WTC11 (cell line): ENCODE measurements at regions not wholly inside any gene's neighbourhood (a gene's known extent, or its start where the extent isn't known, plus 50 kb on each side); places are given as distances from the start of the nearest gene placed in this dataset.

Source experiments
- CREB1 ChIP-seq: sonication (generic); formaldehyde crosslinking; IDR thresholded peaks from 2 replicates; pipeline ENCODE4 v1.8.0; 2023; ENCODE audit warnings: mild to moderate bottlenecking, missing genetic modification reagents
- ETV6 ChIP-seq: sonication (generic); formaldehyde crosslinking; IDR thresholded peaks from 2 replicates; pipeline ENCODE4 v1.8.1; 2022; ENCODE audit warnings: mild to moderate bottlenecking, missing genetic modification reagents
- GABPB1 ChIP-seq: sonication (generic); formaldehyde crosslinking; IDR thresholded peaks from 2 replicates; pipeline ENCODE4 v1.8.1; 2023; ENCODE audit warnings: mild to moderate bottlenecking, missing genetic modification reagents
- IRF2 ChIP-seq: sonication (generic); formaldehyde crosslinking; IDR thresholded peaks from 2 replicates; pipeline ENCODE4 v1.8.0; 2022; ENCODE audit warnings: low read depth, missing genetic modification reagents, borderline replicate concordance
- NR1H2 ChIP-seq: sonication (generic); formaldehyde crosslinking; IDR thresholded peaks from 2 replicates; pipeline ENCODE4 v1.9.0; 2021; ENCODE audit warnings: mild to moderate bottlenecking, moderate library complexity, missing genetic modification reagents
- NR2C2 ChIP-seq: sonication (generic); formaldehyde crosslinking; IDR thresholded peaks from 2 replicates; pipeline ENCODE4 v1.8.0; 2022; ENCODE audit warnings: mild to moderate bottlenecking, missing genetic modification reagents
- NR3C1 ChIP-seq: sonication (generic); formaldehyde crosslinking; conservative IDR thresholded peaks from 2 replicates; pipeline ENCODE4 v1.8.1; 2023; ENCODE audit warnings: low read depth, mild to moderate bottlenecking, missing genetic modification reagents
- PRRX2 ChIP-seq: fragments of 250-450 bp; sonication (Bioruptor Pico); IDR thresholded peaks from 2 replicates; pipeline ENCODE4 v1.8.0; 2021; ENCODE audit warnings: mild to moderate bottlenecking
- TEAD4 ChIP-seq: sonication (generic); formaldehyde crosslinking; IDR thresholded peaks from 2 replicates; pipeline ENCODE4 v1.8.0; 2022; ENCODE audit warnings: mild to moderate bottlenecking, missing genetic modification reagents
- TF ChIP-seq, protein P1 (sequence below): sonication (generic); formaldehyde crosslinking; IDR thresholded peaks from 2 replicates; pipeline ENCODE4 v1.8.0; 2022; ENCODE audit warnings: mild to moderate bottlenecking, missing genetic modification reagents
- TF ChIP-seq, protein P2 (sequence below): fragments of 200-600 bp; IDR thresholded peaks from 2 replicates; pipeline ENCODE4 v1.8.0; 2022; ENCODE audit warnings: antibody characterized with exemption
- TF ChIP-seq, protein P3 (sequence below): sonication (generic); formaldehyde crosslinking; IDR thresholded peaks from 2 replicates; pipeline ENCODE4 v1.8.0; 2022; ENCODE audit warnings: mild to moderate bottlenecking, missing genetic modification reagents
- TF ChIP-seq, protein P4 (sequence below): sonication (generic); formaldehyde crosslinking; IDR thresholded peaks from 2 replicates; pipeline ENCODE4 v1.8.0; 2022; ENCODE audit warnings: mild to moderate bottlenecking, missing genetic modification reagents

DNA sequence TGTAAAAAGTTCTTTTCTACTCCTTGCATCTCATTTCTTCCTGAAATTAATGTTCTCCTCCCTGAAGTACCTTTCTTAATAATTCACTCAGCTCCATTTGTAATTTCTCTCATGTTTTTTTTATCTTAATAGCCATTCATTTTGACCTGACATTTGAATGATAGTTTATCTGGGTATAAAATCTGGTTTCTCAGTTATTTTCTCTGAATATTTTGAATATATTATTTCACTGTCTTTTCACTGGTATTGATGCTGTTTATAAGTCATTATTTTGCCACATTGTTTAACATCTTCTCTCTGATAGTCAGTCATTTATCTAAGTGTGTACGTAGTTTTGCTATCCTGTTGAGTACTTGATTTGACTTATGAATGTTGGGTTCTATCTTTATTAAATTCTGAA is 68.8 kb upstream of the ARHGAP18 start:
- TF ChIP-seq, protein P1, sequence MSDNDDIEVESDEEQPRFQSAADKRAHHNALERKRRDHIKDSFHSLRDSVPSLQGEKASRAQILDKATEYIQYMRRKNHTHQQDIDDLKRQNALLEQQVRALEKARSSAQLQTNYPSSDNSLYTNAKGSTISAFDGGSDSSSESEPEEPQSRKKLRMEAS (CRISPR knock-in tag), result no peak
- TF ChIP-seq, protein P2, sequence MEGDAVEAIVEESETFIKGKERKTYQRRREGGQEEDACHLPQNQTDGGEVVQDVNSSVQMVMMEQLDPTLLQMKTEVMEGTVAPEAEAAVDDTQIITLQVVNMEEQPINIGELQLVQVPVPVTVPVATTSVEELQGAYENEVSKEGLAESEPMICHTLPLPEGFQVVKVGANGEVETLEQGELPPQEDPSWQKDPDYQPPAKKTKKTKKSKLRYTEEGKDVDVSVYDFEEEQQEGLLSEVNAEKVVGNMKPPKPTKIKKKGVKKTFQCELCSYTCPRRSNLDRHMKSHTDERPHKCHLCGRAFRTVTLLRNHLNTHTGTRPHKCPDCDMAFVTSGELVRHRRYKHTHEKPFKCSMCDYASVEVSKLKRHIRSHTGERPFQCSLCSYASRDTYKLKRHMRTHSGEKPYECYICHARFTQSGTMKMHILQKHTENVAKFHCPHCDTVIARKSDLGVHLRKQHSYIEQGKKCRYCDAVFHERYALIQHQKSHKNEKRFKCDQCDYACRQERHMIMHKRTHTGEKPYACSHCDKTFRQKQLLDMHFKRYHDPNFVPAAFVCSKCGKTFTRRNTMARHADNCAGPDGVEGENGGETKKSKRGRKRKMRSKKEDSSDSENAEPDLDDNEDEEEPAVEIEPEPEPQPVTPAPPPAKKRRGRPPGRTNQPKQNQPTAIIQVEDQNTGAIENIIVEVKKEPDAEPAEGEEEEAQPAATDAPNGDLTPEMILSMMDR, result no peak
- TF ChIP-seq NR1H2 (CRISPR knock-in tag) (no peak), CREB1 (no peak), NR2C2 (CRISPR knock-in tag) (no peak), NR3C1 (no peak), GABPB1 (CRISPR knock-in tag) (no peak), IRF2 (CRISPR knock-in tag) (no peak), TEAD4 (no peak), ETV6 (CRISPR knock-in tag) (no peak), PRRX2 (CRISPR knock-in tag) (no peak)
- TF ChIP-seq, protein P3, sequence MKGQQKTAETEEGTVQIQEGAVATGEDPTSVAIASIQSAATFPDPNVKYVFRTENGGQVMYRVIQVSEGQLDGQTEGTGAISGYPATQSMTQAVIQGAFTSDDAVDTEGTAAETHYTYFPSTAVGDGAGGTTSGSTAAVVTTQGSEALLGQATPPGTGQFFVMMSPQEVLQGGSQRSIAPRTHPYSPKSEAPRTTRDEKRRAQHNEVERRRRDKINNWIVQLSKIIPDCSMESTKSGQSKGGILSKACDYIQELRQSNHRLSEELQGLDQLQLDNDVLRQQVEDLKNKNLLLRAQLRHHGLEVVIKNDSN (CRISPR knock-in tag), result no peak
- TF ChIP-seq, protein P4, sequence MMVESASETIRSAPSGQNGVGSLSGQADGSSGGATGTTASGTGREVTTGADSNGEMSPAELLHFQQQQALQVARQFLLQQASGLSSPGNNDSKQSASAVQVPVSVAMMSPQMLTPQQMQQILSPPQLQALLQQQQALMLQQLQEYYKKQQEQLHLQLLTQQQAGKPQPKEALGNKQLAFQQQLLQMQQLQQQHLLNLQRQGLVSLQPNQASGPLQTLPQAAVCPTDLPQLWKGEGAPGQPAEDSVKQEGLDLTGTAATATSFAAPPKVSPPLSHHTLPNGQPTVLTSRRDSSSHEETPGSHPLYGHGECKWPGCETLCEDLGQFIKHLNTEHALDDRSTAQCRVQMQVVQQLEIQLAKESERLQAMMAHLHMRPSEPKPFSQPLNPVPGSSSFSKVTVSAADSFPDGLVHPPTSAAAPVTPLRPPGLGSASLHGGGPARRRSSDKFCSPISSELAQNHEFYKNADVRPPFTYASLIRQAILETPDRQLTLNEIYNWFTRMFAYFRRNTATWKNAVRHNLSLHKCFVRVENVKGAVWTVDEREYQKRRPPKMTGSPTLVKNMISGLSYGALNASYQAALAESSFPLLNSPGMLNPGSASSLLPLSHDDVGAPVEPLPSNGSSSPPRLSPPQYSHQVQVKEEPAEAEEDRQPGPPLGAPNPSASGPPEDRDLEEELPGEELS (CRISPR knock-in tag), result no peak
